ENCODE measurements at regions not wholly inside any gene's neighbourhood (a gene's known extent, or its start where the extent isn't known, plus 50 kb on each side); places are given as distances from the start of the nearest gene placed in this dataset.
A peak's percentile ranks its signal among the peaks of the same experiment; 100 is the strongest.
"Not testable (repeated sequence)": the region's sequence is repeated elsewhere in the genome, so short reads cannot be mapped to it uniquely, and the experiment has no call there.

- H3K36me3 ChIP-seq, result no peaks in the 10 kb centered on the region
- DNase-seq (no peak), ATAC-seq (ENCODE audit: low FRiP score in 2 of 2) (no peak)
- TF ChIP-seq POLR2AphosphoS5 (IDR thresholded peaks at IDR 0.05), result no peak
- TF ChIP-seq CTCF (IDR thresholded peaks at IDR 0.05), result no peak
- TF ChIP-seq POLR2A (IDR thresholded peaks at IDR 0.05), result no peak
- TF ChIP-seq EP300 (IDR thresholded peaks at IDR 0.05), result no peak
- H3K27me3 ChIP-seq, result no peaks in the 10 kb centered on the region
- no peaks in the 10 kb centered on the region for H3K9me3 ChIP-seq
- H3K4me3 ChIP-seq, result no peak overlapping the region
- H3K4me1 ChIP-seq, result no peaks in the 10 kb centered on the region
- WGBS, 2 donors, result 60 to 94% methylated on average over 2 to 3 of the region's 3 CpGs
- no peak overlapping the region for H3K27ac ChIP-seq
Measured at GRCh38 chr18:5030636-5031035, 166.4 kb downstream of the AKAIN1 start.

GRCh38 chr18:5029592-5029991, 167.5 kb downstream of the AKAIN1 start:
- TF ChIP-seq EP300 (IDR thresholded peaks at IDR 0.05) (no peak), CTCF (IDR thresholded peaks at IDR 0.05) (no peak), POLR2A (IDR thresholded peaks at IDR 0.05) (no peak), POLR2AphosphoS5 (IDR thresholded peaks at IDR 0.05) (no peak)
- H3K27ac ChIP-seq, result no peak overlapping the region
- no peak for ATAC-seq (ENCODE audit: low FRiP score in 2 of 2)
- H3K9me3 ChIP-seq, result no peaks in the 10 kb centered on the region
- H3K4me1 ChIP-seq, result no peaks in the 10 kb centered on the region
- H3K4me3 ChIP-seq, result no peak overlapping the region
- DNase-seq, result no peak
- no peaks in the 10 kb centered on the region for H3K36me3 ChIP-seq
- no peaks in the 10 kb centered on the region for H3K27me3 ChIP-seq
- 67 to 75% methylated on average over 5 of the region's 5 CpGs for WGBS, 2 donors

GRCh38 chr18:5024741-5025140, 172.3 kb downstream of the AKAIN1 start:
- 77 to 87% methylated on average over 2 of the region's 2 CpGs for WGBS, 2 donors

GRCh38 chr18:5021558-5021957, 175.5 kb downstream of the AKAIN1 start:
- DNase-seq, result no peak
- ATAC-seq (ENCODE audit: low FRiP score in 2 of 2), result no peak
- no peaks in the 10 kb centered on the region for H3K4me1 ChIP-seq

More at GRCh38 chr18:5024741-5025140, 172.3 kb downstream of the AKAIN1 start:
- ATAC-seq (ENCODE audit: low FRiP score in 2 of 2) (no peak), DNase-seq (no peak)
- Histone ChIP-seq H3K9me3 (no peaks in the 10 kb centered on the region), H3K36me3 (no peaks in the 10 kb centered on the region), H3K4me3 (no peak overlapping the region), H3K4me1 (no peaks in the 10 kb centered on the region), H3K27me3 (no peaks in the 10 kb centered on the region), H3K27ac (no peak overlapping the region)
- no peak for TF ChIP-seq POLR2A (IDR thresholded peaks at IDR 0.05)

GRCh38 chr18:5015213-5015612, 181.8 kb downstream of the AKAIN1 start:
- DNase-seq (no peak), ATAC-seq (ENCODE audit: low FRiP score in 2 of 2) (no peak)
- Histone ChIP-seq H3K9me3 (no peaks in the 10 kb centered on the region), H3K27ac (no peak overlapping the region), H3K27me3 (no peaks in the 10 kb centered on the region), H3K36me3 (no peaks in the 10 kb centered on the region), H3K4me3 (no peak overlapping the region), H3K4me1 (no peaks in the 10 kb centered on the region)
- 64 to 69% methylated on average over 4 of the region's 4 CpGs for WGBS, 2 donors
- TF ChIP-seq EP300 (IDR thresholded peaks at IDR 0.05) (no peak), CTCF (IDR thresholded peaks at IDR 0.05) (no peak), POLR2A (IDR thresholded peaks at IDR 0.05) (no peak), POLR2AphosphoS5 (IDR thresholded peaks at IDR 0.05) (no peak)

More at GRCh38 chr18:5021558-5021957, 175.5 kb downstream of the AKAIN1 start:
- no peaks in the 10 kb centered on the region for H3K9me3 ChIP-seq
- H3K27me3 ChIP-seq, result no peaks in the 10 kb centered on the region
- H3K4me3 ChIP-seq, result no peak overlapping the region
- H3K27ac ChIP-seq, result no peak overlapping the region
- TF ChIP-seq EP300 (IDR thresholded peaks at IDR 0.05), result no peak
- TF ChIP-seq POLR2AphosphoS5 (IDR thresholded peaks at IDR 0.05), result no peak
- TF ChIP-seq POLR2A (IDR thresholded peaks at IDR 0.05), result no peak
- TF ChIP-seq CTCF (IDR thresholded peaks at IDR 0.05), result no peak
- no peaks in the 10 kb centered on the region for H3K36me3 ChIP-seq

- not testable (repeated sequence) for H3K9me3 ChIP-seq; H3K27ac ChIP-seq; H3K36me3 ChIP-seq; ATAC-seq (ENCODE audit: low FRiP score in 2 of 2); H3K27me3 ChIP-seq; H3K4me1 ChIP-seq
- H3K4me3 ChIP-seq, result peak overlapping the region in 3 of 4 donors; percentile 28 to 38 (median 33)
- peak in 1 of 2 donors; percentile 54 for DNase-seq
- WGBS, 2 donors, result 9 to 24% methylated on average over 8 to 22 of the region's 32 CpGs
Measured at GRCh38 chr18:5004031-5004820, 192.8 kb downstream of the AKAIN1 start.
